ENCODE measurements at regions not wholly inside any gene's neighbourhood (a gene's known extent, or its start where the extent isn't known, plus 50 kb on each side); places are given as distances from the start of the nearest gene placed in this dataset.

GRCh38 chr6:79426625-79427278 lies 110.5 kb downstream of the LCA5 start:
- no peaks in the 10 kb centered on the region for H3K79me2 ChIP-seq (ENCODE audit: control insufficient read depth in 1 of 2, insufficient read depth in 2 of 2, low read length in 2 of 2)
- no peak overlapping the region for H3K4ac ChIP-seq (replicated peaks; ENCODE audit: insufficient read length, low read depth, low read length)
- ChIA-PET CTCF (ENCODE audit: partially characterized antibody) (interaction anchor here (0.8 to 2.2 kb wide), 9 partner anchors 11 to 287 kb away, joined by 3 to 7 read pairs (median 3); no protein-coding TSS in a partner anchor), POLR2A (ENCODE audit: partially characterized antibody) (no interaction called here)
- H3K9me3 ChIP-seq (ENCODE audit: insufficient read depth in 2 of 2, low read depth in 1 of 2, low read length in 1 of 2) = no peaks in the 10 kb centered on the region
- DNase-seq (ENCODE audit: low read depth in 1 of 2, low spot score in 2 of 2) (no peak), FAIRE-seq (no peak)
- H2AK5ac ChIP-seq (ENCODE audit: low read depth, low read length) = no peak overlapping the region
- H2AFZ ChIP-seq (ENCODE audit: low read length) = no peak overlapping the region
- no peak overlapping the region for H4K91ac ChIP-seq (replicated peaks; ENCODE audit: insufficient read length, low read length)
- H3K9ac ChIP-seq (replicated peaks in 1 of 4; ENCODE audit: extremely low read depth in 1 of 4, low read depth in 3 of 4, low read length in 3 of 4) = no peak overlapping the region
- no peak overlapping the region for H2BK5ac ChIP-seq (ENCODE audit: low read depth, low read length)
- no peaks in the 10 kb centered on the region for H3K79me1 ChIP-seq (ENCODE audit: low read depth, low read length)
- H4K5ac ChIP-seq (ENCODE audit: insufficient read length, low read depth, low read length) = no peak overlapping the region
- H3K14ac ChIP-seq (ENCODE audit: insufficient read length) = no peak overlapping the region
- H3K4me1 ChIP-seq (replicated peaks in 1 of 4; ENCODE audit: control insufficient read depth in 3 of 4, insufficient read depth in 4 of 4, low read length in 3 of 4) = no peaks in the 10 kb centered on the region; a peak in 2 of 7 replicates
- H2BK12ac ChIP-seq (ENCODE audit: low read depth, low read length) = no peak overlapping the region
- no peaks in the 10 kb centered on the region for H3K23me2 ChIP-seq (ENCODE audit: low read depth, low read length)
- H4K8ac ChIP-seq (ENCODE audit: extremely low read depth, insufficient read depth, low read length) = no peak overlapping the region
- H3K36me3 ChIP-seq (ENCODE audit: control insufficient read depth in 2 of 4, insufficient read depth in 4 of 4, low read length in 3 of 4) = no peaks in the 10 kb centered on the region
- no peak overlapping the region for H3K27ac ChIP-seq (ENCODE audit: low read depth, low read length)
- H2BK120ac ChIP-seq (replicated peaks; ENCODE audit: low read depth, low read length) = no peak overlapping the region
- no peak overlapping the region for H3K56ac ChIP-seq (replicated peaks; ENCODE audit: insufficient read length, low read depth, low read length)
- H2BK15ac ChIP-seq (ENCODE audit: low read length) = no peak overlapping the region
- H2BK20ac ChIP-seq (ENCODE audit: low read length) = no peak overlapping the region
- 84% methylated on average over 5 of the region's 5 CpGs; no CpG with 5 or more reads in 1 of the 2 experiments for whole genome bisulfite sequencing, 2 experiments (ENCODE audit: extremely low coverage in 1 of 2, insufficient coverage in 1 of 2, insufficient read length in 1 of 2, insufficient replicate concordance in 2 of 2, low coverage in 1 of 2, low lambda C conversion rate in 2 of 2, missing lambda C conversion rate in 1 of 2)
- no peak overlapping the region for H3K4me3 ChIP-seq (ENCODE audit: extremely low read depth in 1 of 4, insufficient read depth in 2 of 4, low read depth in 3 of 4, low read length in 4 of 4)
- H3K18ac ChIP-seq (ENCODE audit: extremely low read depth, low read length) = no peak overlapping the region
- no peaks in the 10 kb centered on the region for H4K20me1 ChIP-seq (replicated peaks in 1 of 2; ENCODE audit: control insufficient read depth in 1 of 2, insufficient read depth in 2 of 2, low read length in 2 of 2)
- no peak for TF ChIP-seq HDAC6 (IDR thresholded peaks at IDR 0.05; ENCODE audit: low read depth, low read length)
- TF ChIP-seq BACH1 (IDR thresholded peaks at IDR 0.05; ENCODE audit: low read length) = no peak
- no peak for TF ChIP-seq SIRT6 (IDR thresholded peaks at IDR 0.05; ENCODE audit: low read length)
- TF ChIP-seq TAF1 (IDR thresholded peaks at IDR 0.05; ENCODE audit: low read depth, low read length) = no peak
- no peak for TF ChIP-seq USF2 (IDR thresholded peaks at IDR 0.05; ENCODE audit: low read length)
- no peak for TF ChIP-seq CHD1 (IDR thresholded peaks at IDR 0.05; ENCODE audit: low read depth, low read length)
- no peak for TF ChIP-seq POU5F1 (IDR thresholded peaks at IDR 0.05; ENCODE audit: low read depth, low read length)
- H3K4me2 ChIP-seq (ENCODE audit: insufficient read depth in 1 of 2, low read depth in 2 of 2, low read length in 2 of 2) = no peak overlapping the region
- H3K27me3 ChIP-seq (replicated peaks in 1 of 4; ENCODE audit: control insufficient read depth in 3 of 4, extremely low read depth in 1 of 4, insufficient read depth in 3 of 4, low read length in 3 of 4) = no peaks in the 10 kb centered on the region
- no peak overlapping the region for H3K23ac ChIP-seq (ENCODE audit: insufficient read length)
